Spleen (tissue), 11 donors: ENCODE measurements at regions not wholly inside any gene's neighbourhood (a gene's known extent, or its start where the extent isn't known, plus 50 kb on each side); places are given as distances from the start of the nearest gene placed in this dataset.
"Not testable (repeated sequence)": the region's sequence is repeated elsewhere in the genome, so short reads cannot be mapped to it uniquely, and the experiment has no call there.

Experiments used
- DNase-seq: peaks from one replicate; pipeline ENCODE4 v3.0.0-alpha.2; 2020
- H3K27ac ChIP-seq, 8 donors: fragments of 200-600 bp; sonication (generic) in 7 of 8; 1 replicate in 4 of 8; 2 replicates in 4 of 8; pipeline versions ENCODE4 v1.5.0 to v1.8.0; 2016 to 2021; ENCODE audit warnings: inconsistent platforms in 4 of 8, mild to moderate bottlenecking in 4 of 8, moderate library complexity in 1 of 8
- H3K27me3 ChIP-seq, 7 donors: fragments of 200-600 bp; sonication (generic) in 6 of 7; replicated peaks in 1 of 7; 1 replicate in 4 of 7; 2 replicates in 3 of 7; pipeline versions ENCODE4 v1.5.0 to v1.8.0; 2016 to 2021; ENCODE audit warnings: inconsistent platforms in 3 of 7, mild to moderate bottlenecking in 1 of 7
- H3K36me3 ChIP-seq, 6 donors: fragments of 200-600 bp; sonication (generic) in 5 of 6; 1 replicate in 4 of 6; 2 replicates in 2 of 6; pipeline versions ENCODE4 v1.5.0 to v1.8.0; 2016 to 2021; ENCODE audit warnings: inconsistent platforms in 2 of 6
- H3K4me1 ChIP-seq, 6 donors: fragments of 200-600 bp; sonication (generic) in 5 of 6; 1 replicate in 3 of 6; 2 replicates in 3 of 6; pipeline versions ENCODE4 v1.5.0 to v1.8.0; 2016 to 2021; ENCODE audit warnings: inconsistent platforms in 3 of 6
- H3K4me3 ChIP-seq, 8 donors: fragments of 200-600 bp; sonication (generic) in 7 of 8; 1 replicate in 4 of 8; 2 replicates in 4 of 8; pipeline versions ENCODE4 v1.5.0 to v1.8.0; 2016 to 2021; ENCODE audit warnings: inconsistent platforms in 4 of 8, mild to moderate bottlenecking in 4 of 8, moderate library complexity in 2 of 8
- H3K9me3 ChIP-seq, 8 donors: fragments of 200-600 bp; sonication (generic) in 7 of 8; 1 replicate in 4 of 8; 2 replicates in 4 of 8; pipeline versions ENCODE4 v1.5.0 to v1.8.0; 2016 to 2021; ENCODE audit warnings: inconsistent platforms in 4 of 8
- CTCF ChIP-seq, 11 experiments: fragments of 200-600 bp in 7 of 11; fragments of 450-650 bp in 4 of 11; sonication (generic) in 4 of 11; IDR thresholded peaks in 8 of 11; conservative IDR thresholded peaks in 3 of 11; 1 replicate in 7 of 11; 2 replicates in 4 of 11; pipeline versions ENCODE4 v1.4.0 to v1.8.0; 2016 to 2021; ENCODE audit warnings: antibody characterized with exemption in 11 of 11, inconsistent platforms in 4 of 11, mild to moderate bottlenecking in 1 of 11
- POLR2A ChIP-seq, 3 donors: fragments of 450-650 bp; IDR thresholded peaks; one replicate each; pipeline ENCODE4 v1.5.1; 2017; ENCODE audit warnings: antibody characterized with exemption in 3 of 3, mild to moderate bottlenecking in 1 of 3
- POLR2AphosphoS5 ChIP-seq, 3 donors: sonication (generic); formaldehyde crosslinking; IDR thresholded peaks; one replicate each; pipeline ENCODE4 v1.5.1; 2017; ENCODE audit warnings: antibody characterized with exemption in 3 of 3
- WGBS, 5 donors: extraction: QIAGEN DNeasy Blood & Tissue Kit in 3 of 5; methylation state at CpG; one replicate each; pipeline versions ENCODE4 v1.1.5 to v1.1.7; 2013 to 2018; 5-methylcytosine and 5-hydroxymethylcytosine counted together
- intact Hi-C: fragments of 100-400 bp; cut with DNase I; formaldehyde crosslinking; loops from one replicate; pipeline ENCODE4 v1.15.0; 2023; ENCODE audit warnings: low total_unique reads
- donor health status: healthy with polysubstance abuse.
- donor health status: DM: no; HTN: no; CAD: no; lungs with moderate emphysema.
- donor health status: DM: no; HTN: no; CAD: no.
- donor health status: Bipolar disorder and iron deficiency.
- donor health status: healthy.
- donor health status: DM: no; HTN: no; CAD: no.
- donor health status: DM: yes; HTN: yes; CAD: no.

- H3K4me1 ChIP-seq: no peaks in the 10 kb centered on the region
- DNase-seq: no peak
- WGBS, 5 donors: 70 to 83% (median 83%) methylated on average over 5 of the region's 5 CpGs
- H3K9me3 ChIP-seq: peaks cover 0 to 4% (median 0%) of the 10 kb centered on the region in 8 donors
- no peak overlapping the region for H3K4me3 ChIP-seq
- intact Hi-C loops: no loop called here
- no peak overlapping the region for H3K27ac ChIP-seq
- no peak for TF ChIP-seq CTCF (IDR thresholded peaks at IDR 0.05 in 8 of 11, conservative IDR thresholded peaks at IDR 0.05 in 3 of 11)
- no peak for TF ChIP-seq POLR2A (IDR thresholded peaks at IDR 0.05)
- TF ChIP-seq POLR2AphosphoS5 (IDR thresholded peaks at IDR 0.05): no peak
- H3K27me3 ChIP-seq: no peaks in the 10 kb centered on the region
- H3K36me3 ChIP-seq: no peaks in the 10 kb centered on the region
These were observed 72.5 kb upstream of the ID2 start for GRCh38 chr2:8609357-8609811.

DNA sequence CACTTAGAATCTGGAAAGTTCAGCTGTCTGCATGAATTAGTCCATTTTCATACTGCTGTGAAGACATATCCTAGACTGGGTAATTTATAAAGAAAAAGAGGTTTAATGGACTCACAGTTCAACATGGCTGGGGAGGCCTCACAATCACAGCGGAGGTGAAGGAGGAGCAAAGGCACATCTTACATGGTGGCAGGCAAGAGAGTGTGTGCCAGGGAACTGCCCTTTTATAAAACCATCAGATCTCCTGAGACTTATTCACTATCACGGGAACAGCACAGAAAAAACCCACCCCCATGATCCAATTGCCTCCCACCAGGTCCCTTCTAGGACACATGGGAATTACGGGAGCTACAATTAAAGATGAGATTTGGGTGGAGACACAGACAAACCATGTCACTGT, 71.1 kb upstream of the ID2 start:
- H3K36me3 ChIP-seq, H3K9me3 ChIP-seq, H3K27ac ChIP-seq, H3K27me3 ChIP-seq, DNase-seq, intact Hi-C loops, H3K4me1 ChIP-seq, H3K4me3 ChIP-seq: not testable (repeated sequence)
- 58 to 82% (median 75%) methylated on average over 3 of the region's 3 CpGs for WGBS, 5 donors

DNA sequence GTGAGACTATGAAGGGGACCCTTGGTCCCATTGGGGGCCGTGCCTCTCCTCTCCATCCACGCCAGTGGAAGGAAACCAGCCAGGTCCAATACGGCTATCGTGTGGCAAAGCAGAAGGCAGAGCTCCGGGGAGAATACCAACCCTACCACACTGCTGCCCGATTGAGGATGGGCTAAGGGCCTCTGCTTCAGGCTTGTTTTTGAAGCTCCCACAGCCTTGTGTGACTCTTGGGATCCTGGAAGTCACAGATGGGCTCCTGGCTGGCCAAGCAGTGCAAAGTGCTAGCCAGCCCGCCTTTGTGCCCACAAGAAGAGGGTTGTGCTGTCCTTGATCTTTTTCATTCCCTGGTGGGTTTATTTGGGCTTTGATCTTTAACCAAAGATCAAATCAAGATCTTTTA, 70.6 kb upstream of the ID2 start:
- H3K27ac ChIP-seq: no peak overlapping the region
- intact Hi-C loops: no loop called here
- H3K4me1 ChIP-seq: no peaks in the 10 kb centered on the region
- no peaks in the 10 kb centered on the region for H3K27me3 ChIP-seq
- H3K4me3 ChIP-seq: no peak overlapping the region
- peaks cover 0 to 4% (median 0%) of the 10 kb centered on the region in 8 donors for H3K9me3 ChIP-seq
- no peak for DNase-seq
- TF ChIP-seq POLR2A (IDR thresholded peaks at IDR 0.05) (no peak), POLR2AphosphoS5 (IDR thresholded peaks at IDR 0.05) (no peak), CTCF (IDR thresholded peaks at IDR 0.05 in 8 of 11, conservative IDR thresholded peaks at IDR 0.05 in 3 of 11) (no peak)
- 88 to 97% (median 94%) methylated on average over 7 of the region's 7 CpGs for WGBS, 5 donors
- H3K36me3 ChIP-seq: no peaks in the 10 kb centered on the region

DNA sequence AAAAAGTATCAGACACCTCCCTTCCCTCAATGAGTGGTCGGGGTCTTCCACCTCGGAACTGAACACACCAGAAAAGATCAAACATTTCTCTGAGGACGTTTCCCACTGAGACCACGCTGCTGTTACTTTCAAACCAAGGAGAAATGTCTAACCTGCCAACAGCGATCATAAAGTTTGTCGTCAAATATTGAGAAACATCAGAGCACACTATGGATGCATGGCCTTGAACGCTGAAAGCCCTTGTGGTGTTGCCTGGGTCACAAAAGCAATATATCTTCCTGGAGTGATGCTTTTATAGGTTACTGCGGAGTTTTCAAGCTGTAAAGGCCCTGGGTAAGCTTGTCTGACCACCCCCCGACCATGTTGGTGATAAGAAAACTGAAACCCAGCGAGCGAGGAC, 70.2 kb upstream of the ID2 start:
- no peaks in the 10 kb centered on the region for H3K4me1 ChIP-seq
- peaks cover 0 to 4% (median 0%) of the 10 kb centered on the region in 8 donors for H3K9me3 ChIP-seq
- H3K27me3 ChIP-seq: no peaks in the 10 kb centered on the region
- intact Hi-C loops: no loop called here
- WGBS, 5 donors: 86 to 93% (median 89%) methylated on average over 11 of the region's 11 CpGs
- no peak overlapping the region for H3K4me3 ChIP-seq
- no peak for TF ChIP-seq POLR2A (IDR thresholded peaks at IDR 0.05)
- no peak for DNase-seq
- H3K36me3 ChIP-seq: no peaks in the 10 kb centered on the region
- no peak overlapping the region for H3K27ac ChIP-seq

DNA sequence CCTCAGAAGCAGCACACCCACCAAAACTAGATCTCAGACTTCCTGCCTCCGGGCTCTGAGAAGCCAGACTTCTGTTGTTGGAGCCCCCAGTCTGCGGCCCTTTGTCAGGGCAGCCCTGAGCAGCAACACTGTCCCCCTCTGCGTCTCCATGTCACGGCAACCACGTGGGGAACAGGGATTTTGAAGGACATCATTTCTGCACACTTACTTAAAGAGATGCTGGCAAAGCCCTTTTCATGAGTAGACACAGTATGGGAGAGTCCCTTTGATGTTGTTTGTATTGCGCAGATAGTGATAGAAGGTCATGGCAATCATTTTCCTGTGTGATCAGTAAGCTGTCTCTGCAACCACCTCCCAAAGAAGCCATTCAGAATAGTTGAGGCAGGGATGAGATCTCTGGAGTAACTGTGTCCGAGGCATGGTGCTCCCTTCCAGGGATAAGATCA, 69.1 kb upstream of the ID2 start:
- no peak for TF ChIP-seq POLR2A (IDR thresholded peaks at IDR 0.05)
- Histone ChIP-seq H3K27ac (no peak overlapping the region), H3K27me3 (no peaks in the 10 kb centered on the region), H3K4me3 (no peak overlapping the region), H3K4me1 (no peaks in the 10 kb centered on the region), H3K36me3 (no peaks in the 10 kb centered on the region), H3K9me3 (peaks cover 0 to 4% (median 0%) of the 10 kb centered on the region in 8 donors)
- intact Hi-C loops: no loop called here
- DNase-seq: no peak
- WGBS, 5 donors: 51 to 87% (median 76%) methylated on average over 7 of the region's 7 CpGs

DNA sequence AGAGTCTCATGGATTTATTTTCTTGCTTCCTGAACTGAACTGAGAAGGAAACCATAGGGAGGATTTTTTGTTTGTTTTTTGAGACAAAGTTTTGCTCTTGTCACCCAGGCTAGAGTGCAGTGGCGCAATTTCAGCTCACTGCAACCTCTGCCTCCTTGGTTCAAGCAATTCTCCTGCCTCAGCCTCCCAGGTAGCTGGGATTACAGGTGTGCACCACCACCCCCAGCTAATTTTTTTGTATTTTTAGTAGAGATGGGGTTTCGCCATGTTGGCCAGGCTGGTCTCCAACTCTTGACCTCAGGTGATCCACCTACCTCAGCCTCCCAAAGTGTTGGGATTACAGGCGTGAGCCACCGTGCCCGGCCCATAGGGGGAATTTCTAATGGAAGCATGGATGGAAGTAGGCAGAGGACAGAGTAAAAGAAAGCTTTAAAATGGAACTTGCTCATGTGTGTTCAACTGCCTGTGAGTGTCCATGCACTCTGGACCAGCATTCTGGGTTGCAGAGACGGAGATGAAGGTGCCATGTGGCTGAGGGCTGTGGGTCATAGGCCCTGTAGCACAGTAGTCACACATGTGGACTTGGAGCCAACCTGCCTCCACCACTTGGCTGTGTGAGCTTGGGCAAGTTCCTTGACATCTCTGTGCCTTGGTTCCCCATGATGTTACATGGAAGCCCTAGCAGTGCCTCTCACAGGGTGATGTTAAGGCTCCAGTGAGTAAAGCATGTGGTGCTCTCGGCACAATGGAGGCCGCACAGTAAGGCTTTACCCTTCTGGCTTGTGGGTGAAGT, 68.5 kb upstream of the ID2 start:
- H3K4me1 ChIP-seq, H3K27me3 ChIP-seq, intact Hi-C loops, DNase-seq, H3K27ac ChIP-seq, H3K4me3 ChIP-seq, H3K36me3 ChIP-seq, H3K9me3 ChIP-seq: not testable (repeated sequence)
- WGBS, 5 donors: 92 to 98% (median 97%) methylated on average over 8 of the region's 8 CpGs
